ENCODE measurements at regions not wholly inside any gene's neighbourhood (a gene's known extent, or its start where the extent isn't known, plus 50 kb on each side); places are given as distances from the start of the nearest gene placed in this dataset.

DNA sequence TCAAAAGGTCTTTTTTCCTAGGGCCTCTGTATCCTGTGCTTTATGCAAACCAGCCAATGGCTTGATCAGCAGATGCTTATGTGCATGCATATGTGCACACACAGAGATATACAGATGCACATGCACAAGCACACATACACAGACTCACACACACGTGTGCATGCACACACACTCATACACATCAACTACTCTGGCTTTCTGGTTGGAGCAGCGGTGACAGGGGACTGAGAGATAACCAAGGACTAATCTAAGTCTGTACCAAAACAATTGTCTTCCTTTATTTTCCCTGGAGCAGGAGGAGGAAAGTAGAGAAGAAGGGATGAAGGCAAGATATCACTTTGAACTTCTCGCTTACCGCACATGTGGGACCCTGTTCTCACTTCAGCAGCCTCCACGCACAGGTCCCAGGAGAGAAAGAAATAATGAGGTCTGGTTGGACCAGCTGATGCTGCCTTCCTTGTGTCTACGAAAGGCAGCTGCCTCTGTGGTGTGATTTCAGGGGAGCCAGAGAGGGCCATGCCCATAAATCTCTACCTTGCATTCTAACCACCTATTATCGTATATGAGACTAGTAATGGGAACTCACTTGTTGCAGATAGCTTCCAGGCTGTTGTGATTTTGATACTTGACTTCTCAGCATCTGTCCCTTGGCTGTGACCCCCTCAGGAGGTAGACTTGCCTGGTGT, 338.0 kb downstream of the EN1 start:
- DNase-seq = no peak

- DNase-seq = no peak
Measured at GRCh38 chr2:118508282-118508681, 339.2 kb downstream of the EN1 start.

- no peak for DNase-seq
Measured at GRCh38 chr2:118505436-118505835, 342.0 kb downstream of the EN1 start.

DNA sequence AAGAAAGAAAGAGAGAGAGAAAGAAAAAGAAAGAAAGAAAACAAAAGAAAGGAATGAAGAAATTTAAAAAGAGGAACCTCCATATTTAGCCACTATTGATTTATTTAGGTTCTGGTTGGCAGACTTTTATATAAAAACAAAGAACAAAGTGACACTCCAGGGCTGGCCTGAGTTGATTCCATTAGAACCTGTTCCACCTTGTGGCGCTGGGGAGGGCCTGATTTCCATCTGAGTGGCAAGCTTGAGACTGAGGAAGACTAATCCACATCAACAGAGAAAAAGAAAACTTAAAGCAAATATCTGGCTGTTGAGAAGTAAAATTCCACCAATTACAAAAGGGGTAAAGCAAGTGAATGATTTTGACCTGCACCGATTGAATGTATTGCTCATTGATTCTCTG, 345.3 kb downstream of the EN1 start:
- DNase-seq = no peak

GRCh38 chr2:118498943-118499342, 348.5 kb downstream of the EN1 start:
- no peak for DNase-seq

DNA sequence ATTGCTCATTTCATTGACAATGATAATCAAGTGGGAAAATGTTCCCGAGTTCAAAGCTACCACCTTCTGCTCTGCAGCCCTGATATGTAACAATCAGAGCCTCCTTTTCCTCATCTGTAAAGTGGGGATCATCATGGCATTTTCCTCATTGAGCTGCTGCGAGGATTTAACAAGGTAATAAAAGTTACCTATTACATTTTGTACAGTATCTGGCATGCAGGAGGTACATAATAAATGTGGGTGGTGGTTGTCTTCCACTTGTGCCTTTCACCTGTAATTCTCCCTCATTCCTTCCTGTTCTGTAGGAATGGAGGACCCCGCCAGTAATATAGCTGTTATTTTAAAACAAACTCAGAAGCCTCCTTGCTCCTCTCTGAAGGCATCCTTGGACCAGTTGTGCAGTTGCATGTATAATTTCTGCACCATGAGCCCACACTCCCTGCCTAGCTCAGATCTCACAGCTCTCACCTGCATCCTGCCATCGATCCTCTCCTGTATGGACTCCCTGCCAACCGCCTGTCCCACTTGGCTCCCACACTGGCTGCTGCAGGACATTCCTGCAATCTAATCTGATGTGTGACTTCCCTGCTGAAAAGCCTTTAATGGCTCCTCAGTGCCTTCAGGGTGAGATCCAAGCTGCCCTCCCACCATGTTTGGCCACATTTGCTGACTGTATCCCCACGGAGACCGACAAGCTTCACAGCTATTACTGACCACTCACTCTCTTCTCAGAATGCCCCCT, 350.4 kb downstream of the EN1 start:
- DNase-seq = no peak

GRCh38 chr2:118496467-118496866, 351.0 kb downstream of the EN1 start:
- no peak for DNase-seq

DNA sequence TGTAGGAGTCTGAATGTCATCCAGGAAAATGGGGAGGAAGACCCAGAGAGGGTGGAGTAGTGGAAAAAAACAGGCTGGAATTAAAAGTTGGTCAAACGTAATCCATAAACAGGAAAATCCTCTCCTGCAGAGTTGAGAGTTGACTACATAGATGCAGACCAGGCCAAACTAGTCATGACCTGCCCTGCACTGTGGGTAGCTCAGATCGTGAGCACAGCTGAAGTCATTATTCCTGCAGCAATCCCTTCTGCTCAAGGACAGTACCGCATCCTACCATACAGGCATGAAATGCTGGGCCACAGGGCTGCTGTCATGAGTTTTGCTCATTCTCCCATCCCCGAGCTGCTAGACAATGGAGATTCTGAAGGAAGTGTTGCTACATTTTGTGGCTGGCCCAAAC, 352.2 kb downstream of the EN1 start:
- no peak for DNase-seq

GRCh38 chr2:118493213-118493612, 354.2 kb downstream of the EN1 start:
- DNase-seq = no peak

DNA sequence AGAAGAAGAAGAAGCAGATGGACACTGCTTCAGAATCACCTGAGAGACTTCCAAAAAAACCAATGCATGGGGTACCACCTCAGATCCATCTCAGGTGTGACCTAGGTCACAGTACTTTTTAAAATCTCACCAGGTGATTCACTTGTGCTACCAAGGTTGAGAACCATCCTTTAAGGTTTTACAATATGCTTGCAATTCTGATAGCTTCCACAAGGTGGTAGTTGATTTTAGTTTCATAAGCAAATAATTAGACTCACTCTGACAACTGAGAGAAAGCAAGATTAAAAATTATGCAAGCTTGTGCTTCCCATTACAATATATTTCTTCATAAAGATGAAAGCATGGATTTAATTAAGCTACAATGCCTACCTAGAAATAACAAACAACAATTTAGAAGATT, 355.1 kb downstream of the EN1 start:
- DNase-seq = no peak

DNA sequence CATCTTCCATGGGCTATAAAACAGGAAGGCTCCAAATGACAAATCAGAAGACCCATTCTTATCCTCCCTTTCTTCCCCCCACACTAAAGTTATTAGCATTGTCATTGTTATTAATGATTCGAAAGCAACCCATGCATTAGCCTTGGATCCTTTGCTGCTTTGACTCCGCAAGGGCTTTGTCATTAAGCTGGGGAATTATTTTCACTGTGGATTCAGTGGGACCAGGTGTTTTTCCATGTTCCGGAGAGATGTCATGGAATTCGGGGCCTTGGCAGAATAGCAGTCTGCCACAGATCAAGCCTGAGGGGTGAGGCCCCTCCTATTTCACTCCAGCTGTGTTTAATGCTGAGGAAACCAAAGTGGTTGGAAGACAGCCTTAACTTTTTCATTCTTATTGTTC, 357.1 kb downstream of the EN1 start:
- no peak for DNase-seq

GRCh38 chr2:118489712-118490299, 357.6 kb downstream of the EN1 start:
- DNase-seq = no peak

GRCh38 chr2:118481299-118481698, 366.1 kb downstream of the EN1 start:
- no peak for DNase-seq

DNA sequence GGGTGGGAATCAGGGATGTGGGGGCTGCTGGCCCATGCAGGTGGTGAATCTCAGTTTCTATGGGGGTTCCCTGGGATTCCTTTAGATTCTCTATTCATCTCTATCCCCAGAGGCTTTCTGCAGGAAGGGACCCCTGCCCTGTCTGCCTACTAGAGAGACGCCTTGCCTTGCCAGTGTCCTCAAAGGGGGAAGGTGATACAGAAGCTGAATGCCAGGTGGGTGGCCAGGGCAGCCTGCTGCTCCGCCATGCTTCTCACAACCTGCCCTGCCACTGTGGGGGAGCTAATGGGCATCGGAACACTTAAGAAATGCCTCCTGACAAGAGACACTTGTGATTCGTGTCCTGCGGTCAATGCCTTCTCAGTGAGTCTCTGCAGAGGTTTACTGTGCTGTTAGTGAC, 368.4 kb downstream of the EN1 start:
- DNase-seq = no peak

DNA sequence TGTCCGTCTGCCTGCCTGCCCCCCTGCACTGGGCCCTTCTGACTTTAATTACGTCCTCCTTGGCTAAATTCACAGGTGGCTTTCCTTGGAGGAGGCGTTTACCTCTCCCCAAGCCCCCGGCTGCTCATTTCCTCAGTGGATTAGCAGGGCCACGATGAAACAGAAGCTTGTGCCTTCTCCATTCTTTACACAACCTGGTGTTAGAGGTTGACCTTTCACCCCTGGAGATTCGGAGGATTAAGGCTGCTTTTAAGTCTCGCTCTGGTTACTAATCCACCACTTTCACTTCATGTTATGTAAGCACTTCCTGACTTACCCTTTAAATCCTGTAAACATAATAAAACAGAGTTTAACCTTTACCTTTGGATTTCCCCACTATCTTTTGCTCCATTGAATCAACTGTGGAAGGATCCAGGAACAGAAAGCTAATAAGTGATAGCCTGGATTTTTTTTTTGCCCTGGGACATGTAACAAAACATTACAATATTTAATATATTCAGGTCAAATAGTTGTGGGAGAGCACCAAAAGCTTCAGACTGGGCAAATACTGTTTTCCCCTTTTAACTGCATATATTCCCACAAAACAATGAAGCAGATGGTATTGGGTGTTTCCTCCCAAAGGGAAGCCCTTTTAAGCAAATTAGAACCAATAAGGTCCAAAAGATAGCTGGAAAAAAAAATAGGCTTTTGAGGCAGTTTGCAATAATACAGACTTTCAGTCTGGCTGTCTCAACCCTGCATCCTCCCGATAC, 370.2 kb downstream of the EN1 start:
- no peak for DNase-seq

GRCh38 chr2:118475622-118476205, 371.7 kb downstream of the EN1 start:
- DNase-seq = no peak

- DNase-seq = no peak
Measured at GRCh38 chr2:118474541-118474920, 372.9 kb downstream of the EN1 start.

- no peak for DNase-seq
Measured at GRCh38 chr2:118473846-118474540, 373.5 kb downstream of the EN1 start.

- no peak for DNase-seq
Measured at GRCh38 chr2:118473241-118473640, 374.2 kb downstream of the EN1 start.

- DNase-seq = no peak
Measured at GRCh38 chr2:118470297-118470696, 377.2 kb downstream of the EN1 start.

- no peak for DNase-seq
Measured at GRCh38 chr2:118469103-118469502, 378.3 kb downstream of the EN1 start.
